ENCODE measurements at regions not wholly inside any gene's neighbourhood (a gene's known extent, or its start where the extent isn't known, plus 50 kb on each side); places are given as distances from the start of the nearest gene placed in this dataset.

GRCh38 chr11:119921571-119921970, 192.6 kb upstream of the NECTIN1 start (continued):
- TF ChIP-seq ETS1 (CRISPR knock-in tag; IDR thresholded peaks at IDR 0.05) (no peak), GABPA (IDR thresholded peaks at IDR 0.05; ENCODE audit: low read depth, low read length) (no peak), GABPA (CRISPR knock-in tag; IDR thresholded peaks at IDR 0.05; ENCODE audit: low read depth) (no peak), ZNF552 (CRISPR knock-in tag; IDR thresholded peaks at IDR 0.05; ENCODE audit: borderline replicate concordance) (no peak), RBM22 (optimal IDR thresholded peaks at IDR 0.05; ENCODE audit: low read length) (no peak), IRX3 (CRISPR knock-in tag; IDR thresholded peaks at IDR 0.05; ENCODE audit: borderline replicate concordance, low read depth) (no peak), ZNF570 (CRISPR knock-in tag; IDR thresholded peaks at IDR 0.05; ENCODE audit: borderline replicate concordance) (no peak)

GRCh38 chr11:119920666-119921387, 191.8 kb upstream of the NECTIN1 start:
- no peaks in the 10 kb centered on the region for H4K20me1 ChIP-seq (ENCODE audit: insufficient read depth, low read length)
- H3K79me2 ChIP-seq (ENCODE audit: insufficient read depth, low read length) = no peaks in the 10 kb centered on the region
- DNase-seq (ENCODE audit: low spot score) (no peak), ATAC-seq (no peak), FAIRE-seq (no peak)
- no peaks in the 10 kb centered on the region for H3K36me3 ChIP-seq (replicated peaks in 1 of 2; ENCODE audit: control insufficient read depth in 1 of 2, insufficient read depth in 2 of 2, low read length in 2 of 2)
- no peak overlapping the region for H3K4me2 ChIP-seq (ENCODE audit: low read depth, low read length)
- in situ Hi-C loops (cut with HindIII; ENCODE audit: extremely low pct_ligation_motif_present, low pct_unique_long_range_greater_than_20kb) (no loop called here), intact Hi-C loops (cut with micrococcal nuclease; ENCODE audit: unreplicated experiment) (no loop called here)
- no peaks in the 10 kb centered on the region for H3K9me3 ChIP-seq (ENCODE audit: low read length)
- no peak overlapping the region for H2AFZ ChIP-seq (ENCODE audit: low read length)
- POLR2A ChIA-PET = no interaction called here
- peaks cover 7 to 55% of the 10 kb centered on the region in 2 experiments for H3K27me3 ChIP-seq (ENCODE audit: control insufficient read depth in 1 of 2, insufficient read depth in 2 of 2, low read length in 2 of 2)
- WGBS (ENCODE audit: low lambda C conversion rate) = 14% methylated on average over 17 of the region's 27 CpGs
- no peak overlapping the region for H3K9ac ChIP-seq (ENCODE audit: insufficient read depth, low read depth, low read length)
- H3K27ac ChIP-seq (ENCODE audit: extremely low read length, insufficient read depth, low read length) = no peak overlapping the region
- BruUV-seq (replicated peaks) = no TSS peak
- no peak overlapping the region for H3K4me3 ChIP-seq (replicated peaks in 1 of 3; ENCODE audit: insufficient read depth in 1 of 3, low read depth in 2 of 3, low read length in 3 of 3)
- no peaks in the 10 kb centered on the region for H3K4me1 ChIP-seq (ENCODE audit: insufficient read depth, low read length)
- CTCF ChIA-PET (ENCODE audit: low intra/inter-chr PET ratio, low total read pairs) = no interaction called here
- no peak for TF ChIP-seq THRA (CRISPR knock-in tag; IDR thresholded peaks at IDR 0.05; ENCODE audit: borderline replicate concordance)
- TF ChIP-seq PRDM4 (CRISPR knock-in tag; IDR thresholded peaks at IDR 0.05; ENCODE audit: borderline replicate concordance) = no peak
- no peak for TF ChIP-seq CTCF (CRISPR knock-in tag; IDR thresholded peaks at IDR 0.05)
- TF ChIP-seq RAD21 (CRISPR knock-in tag; IDR thresholded peaks at IDR 0.05) = no peak
- no peak for TF ChIP-seq PTBP1 (IDR thresholded peaks at IDR 0.05; ENCODE audit: low read depth, low read length, poor library complexity, severe bottlenecking)
- TF ChIP-seq U2AF1 (optimal IDR thresholded peaks at IDR 0.05; ENCODE audit: low read depth, low read length) = no peak
- no peak for TF ChIP-seq AGO2 (optimal IDR thresholded peaks at IDR 0.05; ENCODE audit: low read depth, low read length)
- TF ChIP-seq SOX6 (IDR thresholded peaks at IDR 0.05) = no peak
- no peak for TF ChIP-seq SOX6 (CRISPR knock-in tag; IDR thresholded peaks at IDR 0.05)
- no peak for TF ChIP-seq CEBPG (CRISPR knock-in tag; IDR thresholded peaks at IDR 0.05)

Measured in HepG2 (cell line).